ENCODE measurements at regions not wholly inside any gene's neighbourhood (a gene's known extent, or its start where the extent isn't known, plus 50 kb on each side); places are given as distances from the start of the nearest gene placed in this dataset.

DNA sequence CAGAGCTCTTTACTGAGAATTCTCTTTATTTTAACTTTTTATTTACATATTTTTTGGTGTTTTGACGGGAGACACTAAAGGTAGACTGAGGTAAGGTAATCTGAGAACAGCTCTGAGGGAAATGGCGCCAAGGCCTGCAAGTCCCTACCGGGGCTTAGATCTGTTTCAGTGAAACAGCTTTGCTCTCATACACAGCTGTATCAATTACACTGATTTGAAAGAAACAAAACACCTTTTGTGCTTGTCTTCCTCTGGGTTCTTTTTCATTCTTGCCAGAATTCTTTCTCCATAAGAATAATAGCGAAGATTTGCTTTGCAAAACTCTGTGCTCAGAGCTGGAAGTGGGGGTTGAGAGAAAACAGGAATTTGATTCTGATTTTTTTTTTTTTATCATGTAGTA, 79.5 kb upstream of the PEX5L start:
- H3K36me3 ChIP-seq (ENCODE audit: control insufficient read depth, insufficient read depth, low read length) = no peaks in the 10 kb centered on the region

DNA sequence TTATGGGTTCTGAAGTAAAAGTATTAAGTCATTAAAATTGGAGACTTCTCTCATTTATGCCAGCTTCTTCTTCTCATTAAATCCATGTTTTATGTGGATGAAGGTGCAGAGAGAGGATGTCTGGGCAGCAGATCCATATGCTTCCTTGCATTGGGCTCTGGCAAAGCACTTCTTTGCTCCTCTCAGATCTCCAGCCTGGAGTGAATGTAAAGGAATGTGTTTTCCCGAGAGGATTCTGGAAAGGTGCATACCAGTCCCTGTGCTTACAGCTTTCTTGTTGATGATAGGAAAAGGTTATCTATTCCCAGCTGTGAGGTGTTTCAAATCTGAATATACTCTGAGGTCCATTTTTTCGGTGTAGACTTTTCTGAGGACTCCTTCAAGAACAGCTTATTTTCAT, 79.9 kb upstream of the PEX5L start:
- ChIA-PET CTCF (no interaction called here), POLR2A (no interaction called here)
- Histone ChIP-seq H3K4me3 (ENCODE audit: low read depth, low read length) (no peak overlapping the region), H3K27me3 (ENCODE audit: control insufficient read depth, insufficient read depth, low read length) (no peaks in the 10 kb centered on the region), H3K36me3 (ENCODE audit: control insufficient read depth, insufficient read depth, low read length) (no peaks in the 10 kb centered on the region)
- DNase-seq (ENCODE audit: low read depth) = no peak
- TF ChIP-seq, protein P1, sequence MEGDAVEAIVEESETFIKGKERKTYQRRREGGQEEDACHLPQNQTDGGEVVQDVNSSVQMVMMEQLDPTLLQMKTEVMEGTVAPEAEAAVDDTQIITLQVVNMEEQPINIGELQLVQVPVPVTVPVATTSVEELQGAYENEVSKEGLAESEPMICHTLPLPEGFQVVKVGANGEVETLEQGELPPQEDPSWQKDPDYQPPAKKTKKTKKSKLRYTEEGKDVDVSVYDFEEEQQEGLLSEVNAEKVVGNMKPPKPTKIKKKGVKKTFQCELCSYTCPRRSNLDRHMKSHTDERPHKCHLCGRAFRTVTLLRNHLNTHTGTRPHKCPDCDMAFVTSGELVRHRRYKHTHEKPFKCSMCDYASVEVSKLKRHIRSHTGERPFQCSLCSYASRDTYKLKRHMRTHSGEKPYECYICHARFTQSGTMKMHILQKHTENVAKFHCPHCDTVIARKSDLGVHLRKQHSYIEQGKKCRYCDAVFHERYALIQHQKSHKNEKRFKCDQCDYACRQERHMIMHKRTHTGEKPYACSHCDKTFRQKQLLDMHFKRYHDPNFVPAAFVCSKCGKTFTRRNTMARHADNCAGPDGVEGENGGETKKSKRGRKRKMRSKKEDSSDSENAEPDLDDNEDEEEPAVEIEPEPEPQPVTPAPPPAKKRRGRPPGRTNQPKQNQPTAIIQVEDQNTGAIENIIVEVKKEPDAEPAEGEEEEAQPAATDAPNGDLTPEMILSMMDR (IDR thresholded peaks at IDR 0.05; ENCODE audit: insufficient read depth, low read depth, low read length) = no peak

More for the DNA sequence above, 79.5 kb upstream of the PEX5L start:
- ChIA-PET POLR2A (no interaction called here), CTCF (no interaction called here)
- TF ChIP-seq, protein P1 (IDR thresholded peaks at IDR 0.05; ENCODE audit: insufficient read depth, low read depth, low read length) = no peak
- no peak overlapping the region for H3K4me3 ChIP-seq (ENCODE audit: low read depth, low read length)
- H3K27me3 ChIP-seq (ENCODE audit: control insufficient read depth, insufficient read depth, low read length) = no peaks in the 10 kb centered on the region
- no peak for DNase-seq (ENCODE audit: low read depth)

DNA sequence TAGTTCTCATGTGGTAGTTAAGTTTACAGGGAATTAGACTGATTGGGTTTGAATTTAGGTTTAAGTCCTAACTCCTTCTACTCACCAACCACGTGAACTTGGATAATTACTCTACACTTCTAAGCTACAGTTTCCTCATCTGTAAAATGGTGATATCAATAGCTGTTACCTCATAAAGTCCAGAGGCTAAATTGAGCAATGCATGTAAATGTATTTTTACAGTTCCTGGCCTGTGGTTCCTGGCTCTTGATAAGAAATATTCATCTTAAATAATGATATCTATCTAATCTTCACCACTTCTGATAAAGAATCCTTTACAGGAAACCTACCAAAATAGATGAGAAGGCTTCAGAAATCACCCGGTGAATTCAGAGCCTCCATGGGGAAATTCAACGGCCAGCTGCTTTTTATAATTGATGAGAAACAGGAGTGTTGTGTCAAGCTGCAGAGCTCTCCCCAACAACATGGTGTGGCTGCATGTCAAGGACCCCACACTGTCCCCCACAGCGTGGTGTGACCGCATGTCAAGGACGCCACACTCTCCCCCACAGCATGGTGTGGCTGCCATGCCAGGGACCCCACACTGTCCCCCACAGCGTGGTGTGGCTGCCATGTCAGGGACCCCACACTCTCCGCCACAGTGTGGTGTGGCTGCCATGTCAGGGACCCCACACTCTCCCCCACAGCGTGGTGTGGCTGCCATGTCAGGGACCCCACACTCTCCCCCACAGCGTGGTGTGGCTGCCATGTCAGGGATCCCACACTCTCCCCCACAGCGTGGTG, 80.8 kb upstream of the PEX5L start:
- Histone ChIP-seq H3K4me3 (ENCODE audit: low read depth, low read length) (no peak overlapping the region), H3K27me3 (ENCODE audit: control insufficient read depth, insufficient read depth, low read length) (no peaks in the 10 kb centered on the region), H3K36me3 (ENCODE audit: control insufficient read depth, insufficient read depth, low read length) (no peaks in the 10 kb centered on the region)
- TF ChIP-seq, protein P1 (IDR thresholded peaks at IDR 0.05; ENCODE audit: insufficient read depth, low read depth, low read length) = no peak
- ChIA-PET POLR2A (no interaction called here), CTCF (no interaction called here)
- DNase-seq (ENCODE audit: low read depth) = no peak

DNA sequence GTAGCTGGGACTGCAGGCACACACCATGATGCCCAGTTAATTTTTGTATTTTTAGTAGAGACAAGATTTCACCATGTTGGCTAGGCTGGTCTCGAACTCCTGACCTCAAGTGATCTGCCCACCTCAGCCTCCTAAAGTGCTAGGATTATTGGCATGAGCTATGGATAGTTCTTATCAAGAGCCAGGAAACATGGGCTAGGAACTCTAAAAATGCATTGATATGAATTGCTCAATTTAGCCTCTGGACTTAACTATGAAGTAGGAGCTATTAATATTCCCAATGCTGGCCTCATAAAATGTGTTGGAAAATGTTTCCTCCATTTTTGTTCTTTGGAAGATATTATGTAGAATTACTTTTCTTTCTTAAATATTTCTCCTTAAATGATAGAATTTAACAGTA, 82.8 kb upstream of the PEX5L start:
- Histone ChIP-seq H3K27me3 (ENCODE audit: control insufficient read depth, insufficient read depth, low read length) (no peaks in the 10 kb centered on the region), H3K36me3 (ENCODE audit: control insufficient read depth, insufficient read depth, low read length) (no peaks in the 10 kb centered on the region), H3K4me3 (ENCODE audit: low read depth, low read length) (no peak overlapping the region)
- ChIA-PET POLR2A (no interaction called here), CTCF (no interaction called here)
- TF ChIP-seq, protein P1 (IDR thresholded peaks at IDR 0.05; ENCODE audit: insufficient read depth, low read depth, low read length) = no peak
- DNase-seq (ENCODE audit: low read depth) = no peak

DNA sequence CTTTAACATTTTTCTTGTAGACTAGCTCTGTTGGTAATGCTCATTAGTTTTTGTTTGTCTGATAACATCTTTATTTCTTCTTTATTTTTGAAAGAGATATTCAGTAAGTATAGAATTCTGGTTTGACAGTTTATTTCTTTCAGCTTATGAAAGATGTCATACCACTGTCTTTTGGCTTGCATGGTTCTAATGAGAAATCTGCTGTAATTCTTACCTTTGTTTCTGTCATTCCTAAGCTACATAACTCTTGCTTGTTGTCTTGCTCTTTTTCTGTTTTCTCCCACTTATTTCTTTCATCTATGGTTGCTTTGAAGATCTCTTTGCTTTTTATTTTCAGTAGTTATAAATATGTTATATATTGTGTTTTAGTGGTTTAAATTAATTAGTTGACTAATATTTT, 87.2 kb upstream of the PEX5L start:
- H3K36me3 ChIP-seq (ENCODE audit: control insufficient read depth, insufficient read depth, low read length) = no peaks in the 10 kb centered on the region
- POLR2A ChIA-PET = no interaction called here
- DNase-seq (ENCODE audit: low read depth) = no peak
- CTCF ChIA-PET = no interaction called here
- H3K4me3 ChIP-seq (ENCODE audit: low read depth, low read length) = no peak overlapping the region
- TF ChIP-seq, protein P1 (IDR thresholded peaks at IDR 0.05; ENCODE audit: insufficient read depth, low read depth, low read length) = no peak
- H3K27me3 ChIP-seq (ENCODE audit: control insufficient read depth, insufficient read depth, low read length) = no peaks in the 10 kb centered on the region

All from BJ (cell line).